ENCODE measurements at regions not wholly inside any gene's neighbourhood (a gene's known extent, or its start where the extent isn't known, plus 50 kb on each side); places are given as distances from the start of the nearest gene placed in this dataset.

GRCh38 chr1:42004322-42004721 lies 85.6 kb upstream of the HIVEP3 start:
- Mint-ChIP-seq H3K4me1 (ENCODE audit: insufficient read depth, unreplicated experiment) (no peaks in the 10 kb centered on the region), H3K9me3 (ENCODE audit: unreplicated experiment) (no peaks in the 10 kb centered on the region), H3K27me3 (ENCODE audit: insufficient read depth, unreplicated experiment) (peaks cover 27% of the 10 kb centered on the region), H3K36me3 (ENCODE audit: insufficient read depth, unreplicated experiment) (no peaks in the 10 kb centered on the region), H3K4me3 (ENCODE audit: unreplicated experiment) (no peak overlapping the region), H3K27ac (ENCODE audit: low read depth, unreplicated experiment) (no peak overlapping the region)
- POLR2A ChIA-PET, result no interaction called here
- no TSS peak for BruUV-seq (replicated peaks)
- intact Hi-C loops (cut with micrococcal nuclease), result no loop called here
- DNase-seq (ENCODE audit: unreplicated experiment), result no peak
- CTCF ChIA-PET, result interaction anchor here (1.0 kb wide), 1 partner anchor 44 kb away, joined by 3 read pairs; no protein-coding TSS in a partner anchor
- TF ChIP-seq, protein P1, sequence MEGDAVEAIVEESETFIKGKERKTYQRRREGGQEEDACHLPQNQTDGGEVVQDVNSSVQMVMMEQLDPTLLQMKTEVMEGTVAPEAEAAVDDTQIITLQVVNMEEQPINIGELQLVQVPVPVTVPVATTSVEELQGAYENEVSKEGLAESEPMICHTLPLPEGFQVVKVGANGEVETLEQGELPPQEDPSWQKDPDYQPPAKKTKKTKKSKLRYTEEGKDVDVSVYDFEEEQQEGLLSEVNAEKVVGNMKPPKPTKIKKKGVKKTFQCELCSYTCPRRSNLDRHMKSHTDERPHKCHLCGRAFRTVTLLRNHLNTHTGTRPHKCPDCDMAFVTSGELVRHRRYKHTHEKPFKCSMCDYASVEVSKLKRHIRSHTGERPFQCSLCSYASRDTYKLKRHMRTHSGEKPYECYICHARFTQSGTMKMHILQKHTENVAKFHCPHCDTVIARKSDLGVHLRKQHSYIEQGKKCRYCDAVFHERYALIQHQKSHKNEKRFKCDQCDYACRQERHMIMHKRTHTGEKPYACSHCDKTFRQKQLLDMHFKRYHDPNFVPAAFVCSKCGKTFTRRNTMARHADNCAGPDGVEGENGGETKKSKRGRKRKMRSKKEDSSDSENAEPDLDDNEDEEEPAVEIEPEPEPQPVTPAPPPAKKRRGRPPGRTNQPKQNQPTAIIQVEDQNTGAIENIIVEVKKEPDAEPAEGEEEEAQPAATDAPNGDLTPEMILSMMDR (IDR thresholded peaks at IDR 0.05; ENCODE audit: unreplicated experiment), result no peak

DNA sequence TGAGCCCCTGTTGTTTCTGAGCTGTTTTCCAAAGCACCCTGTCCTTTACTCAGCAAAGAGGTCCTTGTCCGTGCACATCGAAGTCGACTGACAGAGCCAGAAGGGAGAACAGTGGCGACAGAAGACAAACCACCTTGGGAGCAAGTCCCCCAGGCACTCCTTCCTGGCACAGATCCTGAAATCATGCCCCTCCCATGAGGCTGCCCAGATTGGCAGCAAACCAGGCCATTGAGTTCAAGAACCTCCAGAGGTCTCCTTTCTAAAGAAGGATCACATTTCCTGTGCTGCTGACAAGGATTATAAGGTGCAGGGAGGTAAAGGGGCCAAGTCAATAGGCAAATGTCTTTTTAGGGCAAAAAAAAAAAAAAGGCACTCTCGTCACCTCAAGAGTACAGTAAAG lies 84.7 kb upstream of the HIVEP3 start:
- BruUV-seq (replicated peaks), result no TSS peak
- TF ChIP-seq, protein P1 (IDR thresholded peaks at IDR 0.05; ENCODE audit: unreplicated experiment), result no peak
- Mint-ChIP-seq H3K4me3 (ENCODE audit: unreplicated experiment) (no peak overlapping the region), H3K4me1 (ENCODE audit: insufficient read depth, unreplicated experiment) (no peaks in the 10 kb centered on the region), H3K27me3 (ENCODE audit: insufficient read depth, unreplicated experiment) (peaks cover 18% of the 10 kb centered on the region), H3K36me3 (ENCODE audit: insufficient read depth, unreplicated experiment) (no peaks in the 10 kb centered on the region), H3K27ac (ENCODE audit: low read depth, unreplicated experiment) (no peak overlapping the region), H3K9me3 (ENCODE audit: unreplicated experiment) (no peaks in the 10 kb centered on the region)
- POLR2A ChIA-PET, result no interaction called here
- intact Hi-C loops (cut with micrococcal nuclease), result no loop called here
- peak; percentile 54 for DNase-seq (ENCODE audit: unreplicated experiment)
- CTCF ChIA-PET, result interaction anchor here (0.6 kb wide), 1 partner anchor 1193 kb away, joined by 3 read pairs; no protein-coding TSS in a partner anchor

GRCh38 chr1:42002220-42002619 lies 83.5 kb upstream of the HIVEP3 start:
- POLR2A ChIA-PET, result no interaction called here
- no peaks in the 10 kb centered on the region for H3K9me3 Mint-ChIP-seq (ENCODE audit: unreplicated experiment)
- peaks cover 6% of the 10 kb centered on the region for H3K27me3 Mint-ChIP-seq (ENCODE audit: insufficient read depth, unreplicated experiment)
- intact Hi-C loops (cut with micrococcal nuclease), result no loop called here
- H3K4me1 Mint-ChIP-seq (ENCODE audit: insufficient read depth, unreplicated experiment), result no peaks in the 10 kb centered on the region
- CTCF ChIA-PET, result no interaction called here
- TF ChIP-seq, protein P1 (IDR thresholded peaks at IDR 0.05; ENCODE audit: unreplicated experiment), result no peak
- no peaks in the 10 kb centered on the region for H3K36me3 Mint-ChIP-seq (ENCODE audit: insufficient read depth, unreplicated experiment)
- no peak for DNase-seq (ENCODE audit: unreplicated experiment)
- H3K4me3 Mint-ChIP-seq (ENCODE audit: unreplicated experiment), result no peak overlapping the region
- no peak overlapping the region for H3K27ac Mint-ChIP-seq (ENCODE audit: low read depth, unreplicated experiment)
- no TSS peak for BruUV-seq (replicated peaks)

DNA sequence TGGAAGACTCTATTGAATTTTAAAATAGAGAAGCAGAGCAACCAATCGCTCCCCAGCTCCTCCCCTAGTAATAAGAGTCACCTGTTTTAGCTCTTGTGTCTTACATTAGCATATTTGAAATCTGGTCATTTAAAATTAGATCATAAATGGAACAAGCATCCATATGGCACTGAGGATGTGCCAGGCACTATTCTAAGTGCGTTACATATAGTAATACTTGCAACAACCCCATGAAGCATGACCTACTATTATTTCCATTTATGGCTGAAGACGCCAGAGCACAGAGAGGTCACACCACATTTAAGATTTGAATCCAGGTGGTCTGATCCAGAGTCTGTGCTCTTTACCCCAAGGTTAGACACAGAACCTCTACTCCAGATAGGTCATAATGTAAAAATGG lies 82.0 kb upstream of the HIVEP3 start:
- CTCF ChIA-PET, result interaction anchor here (0.6 kb wide), 1 partner anchor 1361 kb away, joined by 3 read pairs; no protein-coding TSS in a partner anchor
- no peak overlapping the region for H3K4me3 Mint-ChIP-seq (ENCODE audit: unreplicated experiment)
- no peak for DNase-seq (ENCODE audit: unreplicated experiment)
- BruUV-seq (replicated peaks), result no TSS peak
- H3K27me3 Mint-ChIP-seq (ENCODE audit: insufficient read depth, unreplicated experiment), result peaks cover 2% of the 10 kb centered on the region
- H3K4me1 Mint-ChIP-seq (ENCODE audit: insufficient read depth, unreplicated experiment), result no peaks in the 10 kb centered on the region
- H3K36me3 Mint-ChIP-seq (ENCODE audit: insufficient read depth, unreplicated experiment), result no peaks in the 10 kb centered on the region
- TF ChIP-seq, protein P1 (IDR thresholded peaks at IDR 0.05; ENCODE audit: unreplicated experiment), result no peak
- H3K9me3 Mint-ChIP-seq (ENCODE audit: unreplicated experiment), result no peaks in the 10 kb centered on the region
- intact Hi-C loops (cut with micrococcal nuclease), result no loop called here
- no peak overlapping the region for H3K27ac Mint-ChIP-seq (ENCODE audit: low read depth, unreplicated experiment)
- POLR2A ChIA-PET, result no interaction called here

Data from MCF 10A (cell line).